ENCODE measurements at regions not wholly inside any gene's neighbourhood (a gene's known extent, or its start where the extent isn't known, plus 50 kb on each side); places are given as distances from the start of the nearest gene placed in this dataset.
"Not testable (repeated sequence)": the region's sequence is repeated elsewhere in the genome, so short reads cannot be mapped to it uniquely, and the experiment has no call there.

DNA sequence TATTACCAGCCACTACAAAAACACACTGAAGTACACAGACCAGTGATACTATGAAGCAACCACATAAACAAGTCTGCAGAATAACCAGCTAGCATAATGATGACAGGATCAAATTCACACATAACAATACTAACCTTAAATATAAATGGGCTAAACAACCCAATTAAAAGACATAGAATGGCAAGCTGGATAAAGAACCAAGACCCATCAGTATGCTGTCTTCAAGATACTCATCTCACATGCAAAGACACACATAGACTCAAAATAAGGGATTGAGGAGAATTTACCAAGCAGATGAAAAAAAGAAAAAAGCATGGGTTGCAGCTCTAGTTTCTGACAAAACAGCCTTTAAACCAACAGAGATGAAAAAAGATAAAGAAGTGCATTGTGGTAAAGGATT, 184.4 kb upstream of the ADAMTS3 start:
- not testable (repeated sequence) for TF ChIP-seq DDX20 (tag; IDR thresholded peaks at IDR 0.05; ENCODE audit: low read depth); EP400 (IDR thresholded peaks at IDR 0.05); YY1 (IDR thresholded peaks at IDR 0.05; ENCODE audit: borderline replicate concordance in 1 of 3, control insufficient read depth in 1 of 3, extremely low read depth in 1 of 3, insufficient read depth in 3 of 3, insufficient read length in 1 of 3, insufficient replicate concordance in 2 of 3, low read depth in 1 of 3, low read length in 2 of 3); NFYB (IDR thresholded peaks at IDR 0.05; ENCODE audit: extremely low read depth, insufficient read length)
- TF ChIP-seq, protein P1, sequence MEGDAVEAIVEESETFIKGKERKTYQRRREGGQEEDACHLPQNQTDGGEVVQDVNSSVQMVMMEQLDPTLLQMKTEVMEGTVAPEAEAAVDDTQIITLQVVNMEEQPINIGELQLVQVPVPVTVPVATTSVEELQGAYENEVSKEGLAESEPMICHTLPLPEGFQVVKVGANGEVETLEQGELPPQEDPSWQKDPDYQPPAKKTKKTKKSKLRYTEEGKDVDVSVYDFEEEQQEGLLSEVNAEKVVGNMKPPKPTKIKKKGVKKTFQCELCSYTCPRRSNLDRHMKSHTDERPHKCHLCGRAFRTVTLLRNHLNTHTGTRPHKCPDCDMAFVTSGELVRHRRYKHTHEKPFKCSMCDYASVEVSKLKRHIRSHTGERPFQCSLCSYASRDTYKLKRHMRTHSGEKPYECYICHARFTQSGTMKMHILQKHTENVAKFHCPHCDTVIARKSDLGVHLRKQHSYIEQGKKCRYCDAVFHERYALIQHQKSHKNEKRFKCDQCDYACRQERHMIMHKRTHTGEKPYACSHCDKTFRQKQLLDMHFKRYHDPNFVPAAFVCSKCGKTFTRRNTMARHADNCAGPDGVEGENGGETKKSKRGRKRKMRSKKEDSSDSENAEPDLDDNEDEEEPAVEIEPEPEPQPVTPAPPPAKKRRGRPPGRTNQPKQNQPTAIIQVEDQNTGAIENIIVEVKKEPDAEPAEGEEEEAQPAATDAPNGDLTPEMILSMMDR (IDR thresholded peaks at IDR 0.05 in 2 of 3, conservative IDR thresholded peaks at IDR 0.05 in 1 of 3; ENCODE audit: insufficient read depth in 2 of 3, low read depth in 1 of 3, low read length in 3 of 3): not testable (repeated sequence)
